CD14-positive monocyte (primary cell): ENCODE measurements at regions not wholly inside any gene's neighbourhood (a gene's known extent, or its start where the extent isn't known, plus 50 kb on each side); places are given as distances from the start of the nearest gene placed in this dataset.

Experiments
- DNase-seq, 3 donors: peaks; one replicate each; pipeline ENCODE4 v3.0.0-alpha.2; 2011 to 2022
- H2AFZ ChIP-seq: 2 replicates; pipeline ENCODE4 v1.6.0; 2012; ENCODE audit warnings: mild to moderate bottlenecking, low read depth, low read length, inconsistent platforms; ENCODE audit not compliant: insufficient read depth, poor library complexity, severe bottlenecking
- H3K27ac ChIP-seq, 2 donors: 1 replicate in 1 of 2; 2 replicates in 1 of 2; pipeline ENCODE4 v1.5.1; 2012 to 2013; ENCODE audit warnings: low read length in 2 of 2, control low read depth in 1 of 2, inconsistent platforms in 1 of 2, low read depth in 1 of 2, mild to moderate bottlenecking in 1 of 2
- H3K27me3 ChIP-seq, 2 donors: one replicate each; pipeline versions ENCODE4 v1.6.0 to v1.6.1; 2011 to 2013; ENCODE audit warnings: low read length in 2 of 2; ENCODE audit not compliant: control insufficient read depth in 2 of 2, insufficient read depth in 2 of 2
- H3K36me3 ChIP-seq, 2 donors: replicated peaks in 1 of 2; 1 replicate in 1 of 2; 2 replicates in 1 of 2; pipeline versions ENCODE4 v1.5.1 to v1.6.1; 2012 to 2013; ENCODE audit warnings: low read length in 2 of 2, control low read depth in 1 of 2, inconsistent platforms in 1 of 2, mild to moderate bottlenecking in 1 of 2; ENCODE audit not compliant: insufficient read depth in 2 of 2, control insufficient read depth in 1 of 2
- H3K4me1 ChIP-seq, 2 donors: 1 replicate in 1 of 2; 2 replicates in 1 of 2; pipeline versions ENCODE4 v1.5.1 to v1.6.1; 2012 to 2013; ENCODE audit warnings: low read length in 2 of 2, control low read depth in 1 of 2, inconsistent platforms in 1 of 2, mild to moderate bottlenecking in 1 of 2, moderate library complexity in 1 of 2; ENCODE audit not compliant: insufficient read depth in 2 of 2, control insufficient read depth in 1 of 2
- H3K4me2 ChIP-seq: replicated peaks from 2 replicates; pipeline ENCODE3; 2012; ENCODE audit warnings: low read length, moderate library complexity, mild to moderate bottlenecking; ENCODE audit not compliant: poor library complexity, severe bottlenecking; ENCODE audit errors: extremely low read depth
- H3K4me3 ChIP-seq, 3 experiments: fragments of 200-600 bp in 1 of 3; sonication (generic) in 1 of 3; replicated peaks in 1 of 3; 1 replicate in 2 of 3; 2 replicates in 1 of 3; pipeline ENCODE4 v1.5.1; 2011 to 2013; ENCODE audit warnings: low read length in 3 of 3, mild to moderate bottlenecking in 3 of 3, control low read depth in 2 of 3, low read depth in 2 of 3, inconsistent platforms in 1 of 3, moderate library complexity in 1 of 3
- H3K79me2 ChIP-seq: 2 replicates; pipeline ENCODE4 v1.6.0; 2012; ENCODE audit warnings: mild to moderate bottlenecking, control low read depth, inconsistent platforms, low read length, moderate library complexity; ENCODE audit not compliant: insufficient read depth
- H3K9ac ChIP-seq: 2 replicates; pipeline ENCODE4 v1.6.0; 2017; ENCODE audit warnings: low read length, mild to moderate bottlenecking; ENCODE audit not compliant: insufficient read depth, poor library complexity, severe bottlenecking
- H3K9me3 ChIP-seq, 2 donors: replicated peaks in 1 of 2; 1 replicate in 1 of 2; 2 replicates in 1 of 2; pipeline versions ENCODE4 v1.5.1 to v1.6.1; 2012 to 2013; ENCODE audit warnings: low read length in 2 of 2, control low read depth in 1 of 2; ENCODE audit not compliant: control insufficient read depth in 1 of 2, insufficient read depth in 1 of 2
- H4K20me1 ChIP-seq: 2 replicates; pipeline ENCODE4 v1.6.0; 2012; ENCODE audit warnings: mild to moderate bottlenecking, low read length, control low read depth, moderate library complexity; ENCODE audit not compliant: insufficient read depth
- H3K27ac Mint-ChIP-seq, 7 donors: one replicate each; pipeline ENCODE4 v1.8.0; 2020; ENCODE audit warnings: mild to moderate bottlenecking in 7 of 7, mixed read lengths in 7 of 7, moderate library complexity in 6 of 7, inconsistent platforms in 2 of 7
- H3K27me3 Mint-ChIP-seq, 3 donors: one replicate each; pipeline ENCODE4 v1.8.0; 2021 to 2022; ENCODE audit warnings: low read depth in 3 of 3, mild to moderate bottlenecking in 3 of 3, mixed read lengths in 3 of 3, moderate library complexity in 3 of 3, inconsistent platforms in 1 of 3
- H3K36me3 Mint-ChIP-seq, 2 donors: one replicate each; pipeline ENCODE4 v1.8.0; 2020; ENCODE audit warnings: mixed read lengths in 2 of 2, inconsistent platforms in 1 of 2, mild to moderate bottlenecking in 1 of 2
- H3K4me1 Mint-ChIP-seq: one replicate; pipeline ENCODE4 v1.8.0; 2020; ENCODE audit warnings: mild to moderate bottlenecking, mixed read lengths
- H3K4me3 Mint-ChIP-seq, 2 donors: one replicate each; pipeline ENCODE4 v1.8.0; 2020; ENCODE audit warnings: mild to moderate bottlenecking in 2 of 2, mixed read lengths in 2 of 2, moderate library complexity in 1 of 2
- H3K9me3 Mint-ChIP-seq, 7 donors: one replicate each; pipeline ENCODE4 v1.8.0; 2020 to 2022; ENCODE audit warnings: mixed read lengths in 7 of 7, mild to moderate bottlenecking in 6 of 7, moderate library complexity in 6 of 7, inconsistent platforms in 2 of 7
- WGBS: methylation state at CpG from one replicate; pipeline ENCODE4 v1.1.5; 2013; ENCODE audit warnings: missing lambda C conversion rate; ENCODE audit not compliant: insufficient coverage; 5-methylcytosine and 5-hydroxymethylcytosine counted together
- intact Hi-C, 2 donors: fragments of 100-400 bp; cut with micrococcal nuclease; formaldehyde crosslinking; loops; one replicate each; pipeline versions ENCODE4 v1.15.0 to v1.15.1; 2023
- TF ChIP-seq, protein P1 (sequence below): fragments of 200-600 bp; IDR thresholded peaks from one replicate; pipeline ENCODE4 v1.8.0; 2022; ENCODE audit warnings: antibody characterized with exemption, mild to moderate bottlenecking

DNA sequence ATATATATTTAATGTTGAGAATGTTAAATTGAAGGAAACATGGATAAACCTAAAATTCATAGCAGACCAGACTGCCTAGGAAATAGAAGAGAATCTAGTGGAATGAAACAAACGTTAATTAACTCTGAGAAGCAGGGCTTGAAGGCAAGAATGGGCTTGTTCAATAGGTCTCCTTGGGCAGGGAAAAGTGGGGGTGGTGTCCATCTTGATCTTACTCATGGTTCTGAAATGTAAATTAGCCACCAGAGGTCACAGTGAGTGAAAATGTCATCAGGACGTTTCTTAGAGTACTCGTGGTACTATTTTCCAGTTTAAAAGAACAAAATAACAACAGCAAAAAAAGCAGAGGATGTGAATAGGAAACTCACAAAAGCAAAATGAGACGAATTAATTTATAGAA, 66.8 kb upstream of the BTBD3 start:
- H3K36me3 ChIP-seq = no peaks in the 10 kb centered on the region
- H3K4me1 ChIP-seq = no peaks in the 10 kb centered on the region
- whole genome bisulfite sequencing = 0% methylated on average over 1 of the region's 4 CpGs
- H3K9me3 ChIP-seq = no peaks in the 10 kb centered on the region
- H3K4me2 ChIP-seq = no peak overlapping the region
- no peaks in the 10 kb centered on the region for H3K79me2 ChIP-seq
- H4K20me1 ChIP-seq = no peaks in the 10 kb centered on the region
- H3K27ac ChIP-seq = no peak overlapping the region
- H2AFZ ChIP-seq = no peak overlapping the region
- H3K9me3 Mint-ChIP-seq = peaks cover under 1 to 9% (median 5%) of the 10 kb centered on the region in 7 donors
- H3K27me3 ChIP-seq = no peaks in the 10 kb centered on the region
- peaks cover 0 to 3% (median 2%) of the 10 kb centered on the region in 3 donors for H3K27me3 Mint-ChIP-seq
- no peak overlapping the region for H3K4me3 Mint-ChIP-seq
- no peaks in the 10 kb centered on the region for H3K36me3 Mint-ChIP-seq
- H3K4me3 ChIP-seq = no peak overlapping the region
- no peak overlapping the region for H3K27ac Mint-ChIP-seq
- H3K9ac ChIP-seq = no peak overlapping the region
- no peak for DNase-seq
- TF ChIP-seq, protein P1, sequence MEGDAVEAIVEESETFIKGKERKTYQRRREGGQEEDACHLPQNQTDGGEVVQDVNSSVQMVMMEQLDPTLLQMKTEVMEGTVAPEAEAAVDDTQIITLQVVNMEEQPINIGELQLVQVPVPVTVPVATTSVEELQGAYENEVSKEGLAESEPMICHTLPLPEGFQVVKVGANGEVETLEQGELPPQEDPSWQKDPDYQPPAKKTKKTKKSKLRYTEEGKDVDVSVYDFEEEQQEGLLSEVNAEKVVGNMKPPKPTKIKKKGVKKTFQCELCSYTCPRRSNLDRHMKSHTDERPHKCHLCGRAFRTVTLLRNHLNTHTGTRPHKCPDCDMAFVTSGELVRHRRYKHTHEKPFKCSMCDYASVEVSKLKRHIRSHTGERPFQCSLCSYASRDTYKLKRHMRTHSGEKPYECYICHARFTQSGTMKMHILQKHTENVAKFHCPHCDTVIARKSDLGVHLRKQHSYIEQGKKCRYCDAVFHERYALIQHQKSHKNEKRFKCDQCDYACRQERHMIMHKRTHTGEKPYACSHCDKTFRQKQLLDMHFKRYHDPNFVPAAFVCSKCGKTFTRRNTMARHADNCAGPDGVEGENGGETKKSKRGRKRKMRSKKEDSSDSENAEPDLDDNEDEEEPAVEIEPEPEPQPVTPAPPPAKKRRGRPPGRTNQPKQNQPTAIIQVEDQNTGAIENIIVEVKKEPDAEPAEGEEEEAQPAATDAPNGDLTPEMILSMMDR = no peak
- intact Hi-C loops = no loop called here
- H3K4me1 Mint-ChIP-seq = no peaks in the 10 kb centered on the region

DNA sequence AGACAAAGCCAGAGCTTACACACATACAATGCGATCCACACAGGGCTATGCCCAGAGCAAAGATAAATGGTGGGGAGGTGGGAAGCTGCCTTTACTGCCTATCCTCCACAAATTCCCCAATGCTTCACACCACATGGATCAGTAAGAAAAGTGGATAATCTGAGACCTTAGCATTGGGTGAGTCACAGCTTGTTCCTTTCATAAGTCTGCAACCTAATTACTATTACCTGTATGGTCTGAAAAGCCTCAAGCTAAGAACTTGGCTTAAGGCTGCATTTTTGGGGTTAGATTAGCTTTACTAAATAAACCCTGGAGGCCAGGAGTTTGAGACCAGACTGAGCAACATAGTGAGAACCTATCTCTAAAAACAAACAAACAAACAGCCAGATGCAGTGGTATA, 66.0 kb upstream of the BTBD3 start:
- Histone ChIP-seq H3K4me2 (no peak overlapping the region), H3K27me3 (no peaks in the 10 kb centered on the region), H3K4me1 (no peaks in the 10 kb centered on the region), H3K36me3 (no peaks in the 10 kb centered on the region), H3K27ac (no peak overlapping the region), H2AFZ (no peak overlapping the region), H4K20me1 (no peaks in the 10 kb centered on the region), H3K9ac (no peak overlapping the region), H3K9me3 (no peaks in the 10 kb centered on the region), H3K79me2 (no peaks in the 10 kb centered on the region), H3K4me3 (no peak overlapping the region)
- Mint-ChIP-seq H3K27ac (no peak overlapping the region), H3K4me1 (no peaks in the 10 kb centered on the region), H3K4me3 (no peak overlapping the region), H3K9me3 (peaks cover 2 to 13% (median 4%) of the 10 kb centered on the region in 7 donors), H3K27me3 (peaks cover 0 to 3% (median 2%) of the 10 kb centered on the region in 3 donors), H3K36me3 (no peaks in the 10 kb centered on the region)
- TF ChIP-seq, protein P1 = no peak
- whole genome bisulfite sequencing = no CpG with 5 or more reads among the region's 1 CpG
- intact Hi-C loops = no loop called here
- DNase-seq = no peak
